ENCODE measurements at regions not wholly inside any gene's neighbourhood (a gene's known extent, or its start where the extent isn't known, plus 50 kb on each side); places are given as distances from the start of the nearest gene placed in this dataset.

- no peak for TF ChIP-seq CTCF (IDR thresholded peaks at IDR 0.05)
- TF ChIP-seq POLR2AphosphoS5 (IDR thresholded peaks at IDR 0.05), result no peak
- TF ChIP-seq POLR2A (IDR thresholded peaks at IDR 0.05), result no peak
- TF ChIP-seq EP300 (IDR thresholded peaks at IDR 0.05), result no peak
Measured at GRCh38 chrX:116596010-116596409, 133.2 kb upstream of the CT83 start.

Measured in stomach (tissue), 4 donors.